ENCODE measurements at regions not wholly inside any gene's neighbourhood (a gene's known extent, or its start where the extent isn't known, plus 50 kb on each side); places are given as distances from the start of the nearest gene placed in this dataset.

GRCh38 chr5:109929911-109930310, 240.2 kb downstream of the MAN2A1 start:
- TF ChIP-seq POLR2A (IDR thresholded peaks at IDR 0.05; ENCODE audit: low read length) (no peak), GATA1 (IDR thresholded peaks at IDR 0.05; ENCODE audit: low read depth, low read length) (no peak)
